Endothelial cell of umbilical vein (primary cell): ENCODE measurements at regions not wholly inside any gene's neighbourhood (a gene's known extent, or its start where the extent isn't known, plus 50 kb on each side); places are given as distances from the start of the nearest gene placed in this dataset.

ENCODE experiments used
- BruUV-seq: library from RNA; stranded (reverse); fragments of 400-500 nt; replicated peaks from 2 replicates; lab custom pipeline; 2021; lab: Mats Ljungman, UMichigan
- CTCF ChIA-PET: fragments of 300-600, 350-600 bp; sonication (Branson Sonifier 250); formaldehyde crosslinking; loops from one replicate; lab custom pipeline; 2021; ENCODE audit warnings: antibody characterized with exemption, inconsistent platforms; lab: Charles Lee
- POLR2A ChIA-PET: fragments of 300-600, 350-600 bp; sonication (Branson Sonifier 250); formaldehyde crosslinking; loops from one replicate; lab custom pipeline; 2021; ENCODE audit warnings: antibody characterized with exemption, inconsistent platforms; lab: Charles Lee
- DNase-seq: peaks from one replicate; pipeline ENCODE4 v3.0.0-alpha.2; 2011; ENCODE audit warnings: low read depth, low spot score
- FAIRE-seq: peaks from 2 replicates; lab custom pipeline; 2011; peaks lifted over from hg19 to GRCh38; lab: Jason Lieb, UNC
- H2AFZ ChIP-seq: 2 replicates; pipeline ENCODE4 v1.6.0; 2012; ENCODE audit warnings: low read depth, low read length, control low read depth, inconsistent platforms
- H3K27ac ChIP-seq: 2 replicates; pipeline ENCODE4 v1.5.1; 2011; ENCODE audit warnings: low read depth, mild to moderate bottlenecking, control low read depth, low read length, moderate library complexity; ENCODE audit not compliant: insufficient read depth
- H3K27me3 ChIP-seq, 2 experiments: 2 replicates each; pipeline versions ENCODE4 v1.6.0 to v1.6.1; 2011; ENCODE audit warnings: low read length in 2 of 2, mixed read lengths in 1 of 2; ENCODE audit not compliant: control insufficient read depth in 2 of 2, insufficient read depth in 2 of 2
- H3K36me3 ChIP-seq, 2 experiments: 2 replicates in 1 of 2; 3 replicates in 1 of 2; pipeline ENCODE4 v1.5.1; 2011; ENCODE audit warnings: low read length in 2 of 2, mild to moderate bottlenecking in 1 of 2, moderate library complexity in 1 of 2; ENCODE audit not compliant: control insufficient read depth in 2 of 2, insufficient read depth in 2 of 2; ENCODE audit errors: extremely low read depth in 1 of 2
- H3K4me1 ChIP-seq: 3 replicates; pipeline ENCODE4 v1.5.1; 2011; ENCODE audit warnings: mild to moderate bottlenecking, low read length; ENCODE audit not compliant: control insufficient read depth, insufficient read depth; ENCODE audit errors: extremely low read depth
- H3K4me2 ChIP-seq: 2 replicates; pipeline ENCODE4 v1.6.1; 2011; ENCODE audit warnings: low read length, control low read depth, mixed read lengths; ENCODE audit not compliant: insufficient read depth
- H3K4me3 ChIP-seq, 3 experiments: fragments of 200-600 bp in 1 of 3; sonication (generic), shearing (Covaris generic) in 1 of 3; replicated peaks in 1 of 3; 2 replicates each; pipeline ENCODE4 v1.5.1; 2011 to 2016; ENCODE audit warnings: control low read depth in 3 of 3, low read length in 3 of 3, mild to moderate bottlenecking in 2 of 3, inconsistent platforms in 1 of 3, low read depth in 1 of 3, moderate library complexity in 1 of 3; ENCODE audit not compliant: insufficient read depth in 1 of 3
- H3K79me2 ChIP-seq: 2 replicates; pipeline ENCODE4 v1.6.0; 2012; ENCODE audit warnings: low read length, inconsistent platforms; ENCODE audit not compliant: control insufficient read depth, insufficient read depth
- H3K9ac ChIP-seq: replicated peaks from 2 replicates; pipeline ENCODE3; 2011; ENCODE audit warnings: low read length, control low read depth; ENCODE audit not compliant: insufficient read depth; ENCODE audit errors: extremely low read depth
- H3K9me1 ChIP-seq: replicated peaks from 3 replicates; pipeline ENCODE4 v1.6.0; 2011; ENCODE audit warnings: mild to moderate bottlenecking, low read length; ENCODE audit not compliant: control insufficient read depth, insufficient read depth; ENCODE audit errors: extremely low read depth
- H3K9me3 ChIP-seq: replicated peaks from 2 replicates; pipeline ENCODE4 v1.5.1; 2012; ENCODE audit warnings: low read length, inconsistent platforms; ENCODE audit not compliant: control insufficient read depth, insufficient read depth
- H4K20me1 ChIP-seq: replicated peaks from 2 replicates; pipeline ENCODE3; 2011; ENCODE audit warnings: mild to moderate bottlenecking, low read length; ENCODE audit not compliant: control insufficient read depth, insufficient read depth; ENCODE audit errors: extremely low read depth
- EZH2 ChIP-seq: IDR thresholded peaks from 2 replicates; pipeline ENCODE4 v1.6.1; 2012; ENCODE audit warnings: borderline replicate concordance, low read depth, mild to moderate bottlenecking, moderate library complexity, low read length, inconsistent platforms; ENCODE audit not compliant: severe bottlenecking
- FOS ChIP-seq: IDR thresholded peaks from 2 replicates; pipeline ENCODE4 v1.6.1; 2011; ENCODE audit warnings: mild to moderate bottlenecking, low read length, moderate library complexity, borderline replicate concordance; ENCODE audit not compliant: insufficient read depth
- GATA2 ChIP-seq: IDR thresholded peaks from 2 replicates; pipeline ENCODE4 v1.7.0; 2011; ENCODE audit warnings: low read depth, mild to moderate bottlenecking, moderate library complexity, mixed read lengths, low read length; ENCODE audit not compliant: insufficient read length, insufficient read depth
- JUN ChIP-seq: IDR thresholded peaks from 2 replicates; pipeline ENCODE4 v1.6.1; 2011; ENCODE audit warnings: borderline replicate concordance, low read depth; ENCODE audit not compliant: insufficient read length, insufficient read depth
- MYC ChIP-seq: IDR thresholded peaks from one replicate; pipeline ENCODE4 v1.6.1; 2011; ENCODE audit warnings: mild to moderate bottlenecking, low read depth, low read length
- POLR2AphosphoS5 ChIP-seq: IDR thresholded peaks from 2 replicates; pipeline ENCODE4 v1.6.1; 2012; ENCODE audit warnings: low read depth, mild to moderate bottlenecking, control low read depth, low read length, moderate library complexity; ENCODE audit not compliant: insufficient read depth
- dilution Hi-C: fragments of 300-500 bp; cut with MboI; formaldehyde crosslinking; loops from one replicate; pipeline ENCODE4 v1.15.0; 2019; ENCODE audit warnings: low sequenced_read_pairs; ENCODE audit not compliant: extremely low pct_ligation_motif_present
- intact Hi-C: fragments of 100-400 bp; cut with micrococcal nuclease; formaldehyde crosslinking; loops from one replicate; pipeline ENCODE4 v1.10.0; 2022
- TF ChIP-seq, protein P1 (sequence below), 2 donors: IDR thresholded peaks; 1 replicate in 1 of 2; 2 replicates in 1 of 2; pipeline ENCODE4 v1.5.1; 2011; ENCODE audit warnings: low read length in 2 of 2, mild to moderate bottlenecking in 2 of 2, moderate library complexity in 2 of 2, control low read depth in 1 of 2, inconsistent platforms in 1 of 2, low read depth in 1 of 2; ENCODE audit not compliant: insufficient read depth in 1 of 2; ENCODE audit errors: extremely low read depth in 1 of 2
- TF ChIP-seq, protein P2 (sequence below): IDR thresholded peaks from 2 replicates; pipeline ENCODE4 v1.6.1; 2011; ENCODE audit not compliant: insufficient read depth, insufficient read length

DNA sequence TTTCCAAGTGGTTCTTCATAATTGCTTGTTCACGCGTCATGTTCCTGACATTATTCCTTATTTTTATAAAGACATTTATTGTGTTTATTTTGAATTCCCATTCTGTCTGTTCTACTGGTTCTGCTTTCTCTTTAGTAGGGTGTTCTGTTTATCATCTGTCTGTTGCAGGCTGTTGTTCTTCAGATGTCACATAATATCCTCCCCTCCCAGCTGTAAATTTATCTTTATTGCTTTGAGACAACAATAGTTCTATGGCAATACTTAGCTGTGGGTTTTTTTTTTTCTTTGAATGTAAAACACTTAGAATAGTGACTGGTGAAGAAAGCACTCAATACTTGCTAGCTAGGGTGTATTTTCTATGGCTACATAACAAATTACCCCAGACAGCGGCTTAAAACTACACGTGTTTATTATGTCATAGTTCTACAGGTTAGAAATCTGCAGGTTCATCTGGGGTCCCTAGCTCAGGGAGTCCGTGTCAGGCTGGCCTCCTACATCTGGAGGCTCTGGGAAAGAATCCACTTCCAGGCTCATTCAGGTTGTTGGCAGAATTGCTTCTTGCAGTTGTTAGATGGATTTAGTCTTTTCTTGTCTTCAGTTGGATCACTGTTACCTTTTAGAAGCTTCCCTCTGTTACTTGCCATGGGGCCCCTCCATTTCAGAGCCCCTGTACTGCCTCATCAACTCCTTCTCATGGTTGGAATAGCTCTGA, 63.4 kb upstream of the ENPEP start:
- ChIA-PET POLR2A (no interaction called here), CTCF (no interaction called here)
- no peaks in the 10 kb centered on the region for H3K4me1 ChIP-seq
- H4K20me1 ChIP-seq: no peaks in the 10 kb centered on the region
- FAIRE-seq: no peak
- no peaks in the 10 kb centered on the region for H3K9me1 ChIP-seq
- no peak overlapping the region for H2AFZ ChIP-seq
- no peaks in the 10 kb centered on the region for H3K27me3 ChIP-seq
- no peak overlapping the region for H3K9ac ChIP-seq
- H3K4me2 ChIP-seq: no peak overlapping the region
- H3K9me3 ChIP-seq: no peaks in the 10 kb centered on the region
- H3K27ac ChIP-seq: no peak overlapping the region
- intact Hi-C loops (no loop called here), dilution Hi-C loops (no loop called here)
- H3K79me2 ChIP-seq: no peaks in the 10 kb centered on the region
- BruUV-seq: no TSS peak
- TF ChIP-seq MYC: no peak
- TF ChIP-seq, protein P1, sequence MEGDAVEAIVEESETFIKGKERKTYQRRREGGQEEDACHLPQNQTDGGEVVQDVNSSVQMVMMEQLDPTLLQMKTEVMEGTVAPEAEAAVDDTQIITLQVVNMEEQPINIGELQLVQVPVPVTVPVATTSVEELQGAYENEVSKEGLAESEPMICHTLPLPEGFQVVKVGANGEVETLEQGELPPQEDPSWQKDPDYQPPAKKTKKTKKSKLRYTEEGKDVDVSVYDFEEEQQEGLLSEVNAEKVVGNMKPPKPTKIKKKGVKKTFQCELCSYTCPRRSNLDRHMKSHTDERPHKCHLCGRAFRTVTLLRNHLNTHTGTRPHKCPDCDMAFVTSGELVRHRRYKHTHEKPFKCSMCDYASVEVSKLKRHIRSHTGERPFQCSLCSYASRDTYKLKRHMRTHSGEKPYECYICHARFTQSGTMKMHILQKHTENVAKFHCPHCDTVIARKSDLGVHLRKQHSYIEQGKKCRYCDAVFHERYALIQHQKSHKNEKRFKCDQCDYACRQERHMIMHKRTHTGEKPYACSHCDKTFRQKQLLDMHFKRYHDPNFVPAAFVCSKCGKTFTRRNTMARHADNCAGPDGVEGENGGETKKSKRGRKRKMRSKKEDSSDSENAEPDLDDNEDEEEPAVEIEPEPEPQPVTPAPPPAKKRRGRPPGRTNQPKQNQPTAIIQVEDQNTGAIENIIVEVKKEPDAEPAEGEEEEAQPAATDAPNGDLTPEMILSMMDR (IDR thresholded peaks at IDR 0.05; ENCODE audit: extremely low read depth in 1 of 2, insufficient read depth in 1 of 2, low read depth in 1 of 2, low read length in 2 of 2): no peak
- TF ChIP-seq POLR2AphosphoS5: no peak
- H3K36me3 ChIP-seq: no peaks in the 10 kb centered on the region
- no peak for DNase-seq
- no peak overlapping the region for H3K4me3 ChIP-seq

DNA sequence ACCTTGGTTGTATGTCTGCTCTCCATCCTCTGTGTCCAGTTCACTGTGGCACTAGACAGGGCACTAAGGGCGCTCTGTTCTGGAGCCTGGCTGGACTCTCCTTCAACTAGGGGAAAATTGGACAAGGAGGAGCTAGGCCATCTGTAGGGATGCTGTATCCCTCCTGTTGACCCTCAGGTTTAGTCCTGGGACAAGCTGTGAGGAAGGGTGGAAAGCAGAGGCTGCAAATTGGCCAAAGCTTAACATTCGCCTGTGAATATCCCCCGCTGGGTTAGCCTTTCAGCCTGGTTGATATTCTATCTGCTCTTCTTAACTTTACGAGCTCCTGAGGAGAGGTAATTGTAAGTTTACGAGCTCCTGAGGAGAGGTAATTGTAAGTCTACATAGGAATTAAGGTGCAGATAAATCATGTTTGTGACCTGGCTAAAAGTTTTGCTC, 64.4 kb upstream of the ENPEP start:
- H3K27ac ChIP-seq: no peak overlapping the region
- H3K9me1 ChIP-seq: no peaks in the 10 kb centered on the region
- H3K36me3 ChIP-seq: no peaks in the 10 kb centered on the region
- H3K9ac ChIP-seq: no peak overlapping the region
- no peak overlapping the region for H3K4me3 ChIP-seq
- ChIA-PET CTCF (no interaction called here), POLR2A (no interaction called here)
- DNase-seq (no peak), FAIRE-seq (no peak)
- no TSS peak for BruUV-seq
- no peaks in the 10 kb centered on the region for H3K79me2 ChIP-seq
- H3K4me2 ChIP-seq: no peak overlapping the region
- no peak for TF ChIP-seq JUN
- TF ChIP-seq MYC: no peak
- no peak for TF ChIP-seq POLR2AphosphoS5
- TF ChIP-seq, protein P1 (IDR thresholded peaks at IDR 0.05; ENCODE audit: extremely low read depth in 1 of 2, insufficient read depth in 1 of 2, low read depth in 1 of 2, low read length in 2 of 2): no peak
- TF ChIP-seq, protein P2, sequence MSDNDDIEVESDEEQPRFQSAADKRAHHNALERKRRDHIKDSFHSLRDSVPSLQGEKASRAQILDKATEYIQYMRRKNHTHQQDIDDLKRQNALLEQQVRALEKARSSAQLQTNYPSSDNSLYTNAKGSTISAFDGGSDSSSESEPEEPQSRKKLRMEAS: no peak
- no peak for TF ChIP-seq GATA2
- no peak for TF ChIP-seq FOS
- TF ChIP-seq EZH2: no peak
- no peaks in the 10 kb centered on the region for H4K20me1 ChIP-seq
- dilution Hi-C loops: no loop called here
- no peaks in the 10 kb centered on the region for H3K4me1 ChIP-seq
- intact Hi-C loops: no loop called here
- H2AFZ ChIP-seq: no peak overlapping the region
- no peaks in the 10 kb centered on the region for H3K9me3 ChIP-seq
- H3K27me3 ChIP-seq: no peaks in the 10 kb centered on the region
